ENCODE measurements at regions not wholly inside any gene's neighbourhood (a gene's known extent, or its start where the extent isn't known, plus 50 kb on each side); places are given as distances from the start of the nearest gene placed in this dataset.
"Not testable (repeated sequence)": the region's sequence is repeated elsewhere in the genome, so short reads cannot be mapped to it uniquely, and the experiment has no call there.

GRCh38 chr4:115965588-115965987, 852.2 kb upstream of the NDST4 start:
- Mint-ChIP-seq H3K4me3 (no peak overlapping the region), H3K27me3 (ENCODE audit: low read depth in 3 of 3) (no peaks in the 10 kb centered on the region), H3K4me1 (no peaks in the 10 kb centered on the region), H3K36me3 (no peaks in the 10 kb centered on the region), H3K27ac (no peak overlapping the region), H3K9me3 (peaks cover 0 to 3% (median under 1%) of the 10 kb centered on the region in 7 donors)
- H3K4me1 ChIP-seq (ENCODE audit: control insufficient read depth in 1 of 2, insufficient read depth in 2 of 2, low read length in 2 of 2) = no peaks in the 10 kb centered on the region
- H2AFZ ChIP-seq (ENCODE audit: insufficient read depth, low read depth, low read length, poor library complexity, severe bottlenecking) = no peak overlapping the region
- no peak overlapping the region for H3K27ac ChIP-seq (ENCODE audit: low read depth in 1 of 2, low read length in 2 of 2)
- no peak overlapping the region for H3K4me3 ChIP-seq (replicated peaks in 1 of 3; ENCODE audit: low read depth in 2 of 3, low read length in 3 of 3)
- peaks cover under 1 to 2% of the 10 kb centered on the region in 2 donors for H3K9me3 ChIP-seq (replicated peaks in 1 of 2; ENCODE audit: control insufficient read depth in 1 of 2, insufficient read depth in 1 of 2, low read length in 2 of 2)
- no peaks in the 10 kb centered on the region for H4K20me1 ChIP-seq (ENCODE audit: insufficient read depth, low read length)
- intact Hi-C loops (cut with micrococcal nuclease) = no loop called here
- WGBS (ENCODE audit: insufficient coverage) = no CpG with 5 or more reads among the region's 3 CpGs
- H3K36me3 ChIP-seq (replicated peaks in 1 of 2; ENCODE audit: control insufficient read depth in 1 of 2, insufficient read depth in 2 of 2, low read length in 2 of 2) = no peaks in the 10 kb centered on the region
- no peak overlapping the region for H3K4me2 ChIP-seq (replicated peaks; ENCODE audit: extremely low read depth, low read length, poor library complexity, severe bottlenecking)
- no peaks in the 10 kb centered on the region for H3K27me3 ChIP-seq (ENCODE audit: control insufficient read depth in 2 of 2, insufficient read depth in 2 of 2, low read length in 2 of 2)
- no peak overlapping the region for H3K9ac ChIP-seq (ENCODE audit: insufficient read depth, low read length, poor library complexity, severe bottlenecking)
- no peak for DNase-seq
- no peak for TF ChIP-seq CTCF (IDR thresholded peaks at IDR 0.05)
- no peaks in the 10 kb centered on the region for H3K79me2 ChIP-seq (ENCODE audit: insufficient read depth, low read length)

- H4K20me1 ChIP-seq (ENCODE audit: insufficient read depth, low read length); H3K4me1 Mint-ChIP-seq; H3K4me3 Mint-ChIP-seq; H2AFZ ChIP-seq (ENCODE audit: insufficient read depth, low read depth, low read length, poor library complexity, severe bottlenecking); H3K27me3 ChIP-seq (ENCODE audit: control insufficient read depth in 2 of 2, insufficient read depth in 2 of 2, low read length in 2 of 2); H3K4me2 ChIP-seq (replicated peaks; ENCODE audit: extremely low read depth, low read length, poor library complexity, severe bottlenecking); DNase-seq; H3K4me3 ChIP-seq (replicated peaks in 1 of 3; ENCODE audit: low read depth in 2 of 3, low read length in 3 of 3); H3K27ac ChIP-seq (ENCODE audit: low read depth in 1 of 2, low read length in 2 of 2); H3K9ac ChIP-seq (ENCODE audit: insufficient read depth, low read length, poor library complexity, severe bottlenecking); H3K27ac Mint-ChIP-seq; H3K27me3 Mint-ChIP-seq (ENCODE audit: low read depth in 3 of 3); H3K9me3 ChIP-seq (replicated peaks in 1 of 2; ENCODE audit: control insufficient read depth in 1 of 2, insufficient read depth in 1 of 2, low read length in 2 of 2); H3K9me3 Mint-ChIP-seq; H3K36me3 Mint-ChIP-seq; intact Hi-C loops (cut with micrococcal nuclease); H3K36me3 ChIP-seq (replicated peaks in 1 of 2; ENCODE audit: control insufficient read depth in 1 of 2, insufficient read depth in 2 of 2, low read length in 2 of 2); H3K4me1 ChIP-seq (ENCODE audit: control insufficient read depth in 1 of 2, insufficient read depth in 2 of 2, low read length in 2 of 2); H3K79me2 ChIP-seq (ENCODE audit: insufficient read depth, low read length): not testable (repeated sequence)
- 100% methylated on average over 1 of the region's 6 CpGs for WGBS (ENCODE audit: insufficient coverage)
These were observed 842.8 kb upstream of the NDST4 start for GRCh38 chr4:115956054-115956796.

Measured in CD14-positive monocyte (primary cell).